HG03039 (cell line): ENCODE measurements at regions not wholly inside any gene's neighbourhood (a gene's known extent, or its start where the extent isn't known, plus 50 kb on each side); places are given as distances from the start of the nearest gene placed in this dataset.

Experiments used
- ATAC-seq: cut with Tn5 transposase; IDR thresholded peaks from one replicate; pipeline ENCODE4 v1.9.1; 2021; ENCODE audit warnings: mild to moderate bottlenecking, moderate library complexity; ENCODE audit not compliant: unreplicated experiment

GRCh38 chr1:82223091-82223490 lies 422.4 kb downstream of the ADGRL2 start:
- no peak for ATAC-seq

- ATAC-seq = no peak
Measured at GRCh38 chr1:82221721-82222120, 421.0 kb downstream of the ADGRL2 start.

- ATAC-seq = no peak
Measured at GRCh38 chr1:82220754-82221153, 420.0 kb downstream of the ADGRL2 start.

GRCh38 chr1:82219841-82220240 lies 419.1 kb downstream of the ADGRL2 start:
- ATAC-seq = no peak

- no peak for ATAC-seq
Measured at GRCh38 chr1:82218846-82219245, 418.1 kb downstream of the ADGRL2 start.

GRCh38 chr1:82215853-82216175 lies 415.1 kb downstream of the ADGRL2 start:
- ATAC-seq = no peak

GRCh38 chr1:82215056-82215852 lies 414.5 kb downstream of the ADGRL2 start:
- ATAC-seq = no peak

- no peak for ATAC-seq
Measured at GRCh38 chr1:82214606-82215005, 413.9 kb downstream of the ADGRL2 start.

GRCh38 chr1:82197606-82198005 lies 396.9 kb downstream of the ADGRL2 start:
- ATAC-seq = no peak

- no peak for ATAC-seq
Measured at GRCh38 chr1:82195245-82195644, 394.5 kb downstream of the ADGRL2 start.

GRCh38 chr1:82185084-82185483 lies 384.4 kb downstream of the ADGRL2 start:
- ATAC-seq = no peak

- ATAC-seq = no peak
Measured at GRCh38 chr1:82181846-82182245, 381.1 kb downstream of the ADGRL2 start.

GRCh38 chr1:82179131-82179530 lies 378.4 kb downstream of the ADGRL2 start:
- ATAC-seq = no peak

- no peak for ATAC-seq
Measured at GRCh38 chr1:82177192-82177591, 376.5 kb downstream of the ADGRL2 start.

GRCh38 chr1:82171955-82172354 lies 371.2 kb downstream of the ADGRL2 start:
- ATAC-seq = no peak

GRCh38 chr1:82168482-82168881 lies 367.7 kb downstream of the ADGRL2 start:
- ATAC-seq = no peak

- ATAC-seq = no peak
Measured at GRCh38 chr1:82165304-82165703, 364.6 kb downstream of the ADGRL2 start.

- ATAC-seq = no peak
Measured at GRCh38 chr1:82162486-82163420, 362.0 kb downstream of the ADGRL2 start.

- no peak for ATAC-seq
Measured at GRCh38 chr1:82161700-82162141, 361.0 kb downstream of the ADGRL2 start.

- no peak for ATAC-seq
Measured at GRCh38 chr1:82160903-82161302, 360.2 kb downstream of the ADGRL2 start.

GRCh38 chr1:82160036-82160435 lies 359.3 kb downstream of the ADGRL2 start:
- no peak for ATAC-seq

- no peak for ATAC-seq
Measured at GRCh38 chr1:82158981-82159380, 358.2 kb downstream of the ADGRL2 start.
